ENCODE measurements at regions not wholly inside any gene's neighbourhood (a gene's known extent, or its start where the extent isn't known, plus 50 kb on each side); places are given as distances from the start of the nearest gene placed in this dataset.

DNA sequence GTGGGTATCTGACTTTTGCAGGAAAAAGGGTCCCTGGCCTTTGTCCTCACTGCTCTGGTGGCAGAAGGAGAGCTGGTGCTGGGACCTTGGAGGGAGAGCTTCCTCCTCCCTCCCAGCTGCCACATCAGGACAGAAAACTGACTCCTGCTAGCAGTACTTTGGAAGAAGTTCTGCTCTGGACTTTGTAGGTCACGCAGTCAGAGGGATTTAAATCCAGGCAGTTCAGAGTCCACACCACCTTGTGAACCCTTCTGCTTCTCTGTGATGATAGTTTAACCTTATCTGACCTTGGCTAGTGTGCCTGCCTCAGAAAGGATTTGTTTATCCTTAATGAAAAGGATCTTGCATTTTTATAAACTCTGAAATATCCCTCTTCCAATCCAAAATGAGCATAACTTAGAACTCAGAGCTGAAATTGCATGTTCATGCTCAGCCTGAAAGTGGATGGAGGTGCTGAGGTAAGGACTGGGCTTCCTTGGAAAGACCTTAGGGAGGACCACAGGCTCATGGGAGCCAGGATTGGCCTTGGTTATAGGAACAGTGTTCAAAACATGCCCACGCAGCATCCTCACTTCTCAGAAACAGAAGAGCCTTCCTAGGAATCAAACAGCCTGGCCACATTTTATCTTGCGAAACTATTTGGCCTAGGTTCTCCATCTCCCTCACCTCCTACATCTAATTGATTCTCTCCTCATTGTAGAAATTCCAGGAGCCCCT lies 123.9 kb upstream of the SASH1 start:
- TF ChIP-seq, protein P1, sequence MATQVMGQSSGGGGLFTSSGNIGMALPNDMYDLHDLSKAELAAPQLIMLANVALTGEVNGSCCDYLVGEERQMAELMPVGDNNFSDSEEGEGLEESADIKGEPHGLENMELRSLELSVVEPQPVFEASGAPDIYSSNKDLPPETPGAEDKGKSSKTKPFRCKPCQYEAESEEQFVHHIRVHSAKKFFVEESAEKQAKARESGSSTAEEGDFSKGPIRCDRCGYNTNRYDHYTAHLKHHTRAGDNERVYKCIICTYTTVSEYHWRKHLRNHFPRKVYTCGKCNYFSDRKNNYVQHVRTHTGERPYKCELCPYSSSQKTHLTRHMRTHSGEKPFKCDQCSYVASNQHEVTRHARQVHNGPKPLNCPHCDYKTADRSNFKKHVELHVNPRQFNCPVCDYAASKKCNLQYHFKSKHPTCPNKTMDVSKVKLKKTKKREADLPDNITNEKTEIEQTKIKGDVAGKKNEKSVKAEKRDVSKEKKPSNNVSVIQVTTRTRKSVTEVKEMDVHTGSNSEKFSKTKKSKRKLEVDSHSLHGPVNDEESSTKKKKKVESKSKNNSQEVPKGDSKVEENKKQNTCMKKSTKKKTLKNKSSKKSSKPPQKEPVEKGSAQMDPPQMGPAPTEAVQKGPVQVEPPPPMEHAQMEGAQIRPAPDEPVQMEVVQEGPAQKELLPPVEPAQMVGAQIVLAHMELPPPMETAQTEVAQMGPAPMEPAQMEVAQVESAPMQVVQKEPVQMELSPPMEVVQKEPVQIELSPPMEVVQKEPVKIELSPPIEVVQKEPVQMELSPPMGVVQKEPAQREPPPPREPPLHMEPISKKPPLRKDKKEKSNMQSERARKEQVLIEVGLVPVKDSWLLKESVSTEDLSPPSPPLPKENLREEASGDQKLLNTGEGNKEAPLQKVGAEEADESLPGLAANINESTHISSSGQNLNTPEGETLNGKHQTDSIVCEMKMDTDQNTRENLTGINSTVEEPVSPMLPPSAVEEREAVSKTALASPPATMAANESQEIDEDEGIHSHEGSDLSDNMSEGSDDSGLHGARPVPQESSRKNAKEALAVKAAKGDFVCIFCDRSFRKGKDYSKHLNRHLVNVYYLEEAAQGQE (IDR thresholded peaks at IDR 0.05; ENCODE audit: low read depth): no peak
- no peak for TF ChIP-seq ZBTB7A (IDR thresholded peaks at IDR 0.05; ENCODE audit: low read depth)
- TF ChIP-seq EP300 (IDR thresholded peaks at IDR 0.05; ENCODE audit: borderline replicate concordance): no peak
- no peak for TF ChIP-seq RAD21 (IDR thresholded peaks at IDR 0.05; ENCODE audit: low read depth)
- no peak for TF ChIP-seq EGR1 (IDR thresholded peaks at IDR 0.05)
- TF ChIP-seq CREB1 (IDR thresholded peaks at IDR 0.05; ENCODE audit: low read depth): no peak

DNA sequence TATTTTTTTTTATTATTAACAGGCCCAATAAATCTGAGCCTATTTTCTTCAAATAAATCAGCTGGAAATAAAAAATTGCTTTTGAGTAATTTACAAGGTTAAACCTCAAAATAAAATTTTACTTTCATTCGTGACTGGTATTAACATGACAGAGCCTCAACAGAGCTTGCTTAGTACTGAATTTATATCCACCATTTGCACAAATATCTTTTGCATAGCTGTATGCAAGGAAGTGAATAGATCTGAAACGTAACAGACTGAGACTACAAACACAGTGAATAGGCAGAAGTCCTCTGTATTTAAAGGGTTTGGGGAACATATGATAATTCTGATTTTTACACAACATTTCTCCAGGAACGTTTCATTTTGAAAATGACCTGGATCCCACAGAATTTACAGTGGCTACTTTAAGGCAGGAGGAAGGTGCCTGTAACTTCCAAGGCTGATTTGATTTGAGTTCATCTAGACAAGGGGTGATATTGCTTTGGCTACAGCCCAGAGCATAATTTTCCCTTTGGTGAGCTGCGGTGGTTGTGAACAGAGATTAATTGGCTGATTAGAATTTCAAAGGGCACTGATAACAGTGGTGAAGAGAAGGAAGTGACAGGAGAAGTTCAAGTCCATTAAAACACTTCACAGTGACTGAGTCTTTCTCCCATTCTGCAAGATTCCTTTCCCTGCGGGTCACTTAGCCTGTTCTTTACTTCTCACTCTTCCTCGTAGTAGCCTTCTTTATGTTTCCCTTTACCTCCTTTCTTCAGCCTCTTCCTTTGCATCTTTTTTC lies 121.2 kb upstream of the SASH1 start:
- TF ChIP-seq TEAD4 (IDR thresholded peaks at IDR 0.05) (no peak), NFIC (IDR thresholded peaks at IDR 0.05) (no peak)

DNA sequence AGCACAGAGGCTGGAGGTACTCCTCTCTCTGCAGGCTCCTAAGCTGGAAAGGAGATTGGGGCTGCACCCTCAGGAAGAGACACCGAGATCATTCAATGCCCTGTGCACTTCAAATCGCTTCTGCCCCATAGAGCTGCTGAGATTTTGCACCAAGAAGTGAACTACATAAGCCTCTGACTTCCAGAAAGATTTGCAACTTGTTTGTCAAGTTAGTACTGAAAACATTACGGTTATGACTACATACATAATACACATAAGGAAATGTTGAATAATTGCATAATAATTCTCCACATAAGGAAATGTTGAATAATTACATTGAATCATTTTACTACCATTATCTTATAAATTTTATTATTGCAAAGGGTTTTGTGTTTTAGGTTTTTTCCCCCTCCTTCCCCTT lies 120.3 kb upstream of the SASH1 start:
- no peak for TF ChIP-seq EP300 (IDR thresholded peaks at IDR 0.05; ENCODE audit: borderline replicate concordance)
- no peak for TF ChIP-seq TCF12 (IDR thresholded peaks at IDR 0.05; ENCODE audit: low read depth)
- no peak for TF ChIP-seq FOXM1 (IDR thresholded peaks at IDR 0.05; ENCODE audit: borderline replicate concordance, low read depth)
- TF ChIP-seq NFIC (IDR thresholded peaks at IDR 0.05): no peak
- TF ChIP-seq, protein P2, sequence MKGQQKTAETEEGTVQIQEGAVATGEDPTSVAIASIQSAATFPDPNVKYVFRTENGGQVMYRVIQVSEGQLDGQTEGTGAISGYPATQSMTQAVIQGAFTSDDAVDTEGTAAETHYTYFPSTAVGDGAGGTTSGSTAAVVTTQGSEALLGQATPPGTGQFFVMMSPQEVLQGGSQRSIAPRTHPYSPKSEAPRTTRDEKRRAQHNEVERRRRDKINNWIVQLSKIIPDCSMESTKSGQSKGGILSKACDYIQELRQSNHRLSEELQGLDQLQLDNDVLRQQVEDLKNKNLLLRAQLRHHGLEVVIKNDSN (IDR thresholded peaks at IDR 0.05): no peak
- no peak for TF ChIP-seq RAD21 (IDR thresholded peaks at IDR 0.05; ENCODE audit: low read depth)
- no peak for TF ChIP-seq CREB1 (IDR thresholded peaks at IDR 0.05; ENCODE audit: low read depth)
- TF ChIP-seq CEBPB (IDR thresholded peaks at IDR 0.05): no peak
- no peak for TF ChIP-seq TEAD4 (IDR thresholded peaks at IDR 0.05)
- no peak for TF ChIP-seq TAF1 (IDR thresholded peaks at IDR 0.05; ENCODE audit: low read depth)
- TF ChIP-seq ZBTB7A (IDR thresholded peaks at IDR 0.05; ENCODE audit: low read depth): no peak
- TF ChIP-seq EGR1 (IDR thresholded peaks at IDR 0.05): no peak
- no peak for TF ChIP-seq YY1 (IDR thresholded peaks at IDR 0.05; ENCODE audit: low read depth)
- TF ChIP-seq, protein P3, sequence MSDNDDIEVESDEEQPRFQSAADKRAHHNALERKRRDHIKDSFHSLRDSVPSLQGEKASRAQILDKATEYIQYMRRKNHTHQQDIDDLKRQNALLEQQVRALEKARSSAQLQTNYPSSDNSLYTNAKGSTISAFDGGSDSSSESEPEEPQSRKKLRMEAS (IDR thresholded peaks at IDR 0.05): no peak

DNA sequence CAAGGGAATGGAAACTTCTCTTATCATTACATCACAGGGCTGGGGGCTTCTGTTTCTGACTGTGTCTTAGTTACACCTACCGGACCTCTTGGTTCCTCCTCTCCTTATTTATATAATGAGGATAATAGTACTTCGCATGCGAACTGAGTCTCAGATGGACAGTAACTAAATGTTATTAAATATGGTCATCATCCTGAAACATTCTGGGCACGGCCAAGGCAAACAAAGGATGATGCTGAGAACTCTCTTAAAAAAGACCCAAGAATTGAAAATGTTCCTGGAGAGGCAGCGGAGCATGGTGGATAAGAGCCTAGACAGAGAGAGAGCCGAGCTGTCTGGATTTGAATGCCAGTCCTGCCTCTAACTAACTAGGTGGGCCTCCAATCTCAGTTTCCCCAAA lies 119.8 kb upstream of the SASH1 start:
- TF ChIP-seq TAF1 (IDR thresholded peaks at IDR 0.05; ENCODE audit: low read depth) (no peak), FOXM1 (IDR thresholded peaks at IDR 0.05; ENCODE audit: borderline replicate concordance, low read depth) (no peak)
- TF ChIP-seq, protein P1 (IDR thresholded peaks at IDR 0.05; ENCODE audit: low read depth): no peak
- TF ChIP-seq, protein P3 (IDR thresholded peaks at IDR 0.05): no peak

DNA sequence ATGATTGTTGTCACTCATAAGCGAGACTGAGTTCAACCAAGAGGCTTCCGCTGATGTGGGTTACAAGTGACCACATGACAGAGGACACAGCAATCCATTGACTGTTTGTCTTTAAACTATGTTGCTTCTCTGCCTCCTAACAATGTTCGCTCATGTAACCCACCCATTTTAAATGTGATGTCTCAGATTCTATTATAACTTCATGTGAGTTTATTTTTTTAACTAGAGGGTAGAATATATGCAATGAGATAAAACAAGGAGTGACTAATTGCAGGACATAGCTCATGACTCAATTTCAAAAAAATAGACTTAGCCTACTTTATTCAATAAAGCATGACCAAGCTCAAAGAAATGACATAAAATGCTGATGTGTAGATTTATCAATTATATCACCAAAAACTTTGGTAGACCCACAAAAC lies 119.2 kb upstream of the SASH1 start:
- TF ChIP-seq NFIC (IDR thresholded peaks at IDR 0.05) (no peak), FOXM1 (IDR thresholded peaks at IDR 0.05; ENCODE audit: borderline replicate concordance, low read depth) (no peak), CEBPB (IDR thresholded peaks at IDR 0.05) (no peak), TCF12 (IDR thresholded peaks at IDR 0.05; ENCODE audit: low read depth) (no peak), TEAD4 (IDR thresholded peaks at IDR 0.05) (no peak), RAD21 (IDR thresholded peaks at IDR 0.05; ENCODE audit: low read depth) (no peak), CREB1 (IDR thresholded peaks at IDR 0.05; ENCODE audit: low read depth) (no peak)
- TF ChIP-seq, protein P3 (IDR thresholded peaks at IDR 0.05): no peak

DNA sequence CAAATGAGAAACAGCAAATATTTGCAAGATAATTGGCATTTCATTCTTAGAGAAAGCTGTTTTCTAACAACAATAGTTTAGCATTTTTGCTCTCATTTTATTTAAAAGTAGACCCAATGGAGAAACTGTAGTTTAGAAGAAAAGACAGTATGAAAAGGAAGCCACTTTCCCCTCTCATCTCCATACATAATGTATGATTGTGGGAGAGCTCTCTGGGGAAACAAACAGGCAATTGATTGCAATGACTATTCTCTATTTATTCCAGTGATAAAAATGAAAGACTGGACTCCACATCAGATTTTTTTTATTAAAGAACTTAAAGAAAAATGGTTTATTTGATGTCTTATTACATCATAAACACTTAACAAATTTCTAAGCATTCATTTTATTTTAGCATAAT lies 116.8 kb upstream of the SASH1 start:
- TF ChIP-seq TEAD4 (IDR thresholded peaks at IDR 0.05) (no peak), FOXM1 (IDR thresholded peaks at IDR 0.05; ENCODE audit: borderline replicate concordance, low read depth) (no peak), ZBTB7A (IDR thresholded peaks at IDR 0.05; ENCODE audit: low read depth) (no peak), TCF12 (IDR thresholded peaks at IDR 0.05; ENCODE audit: low read depth) (no peak), RAD21 (IDR thresholded peaks at IDR 0.05; ENCODE audit: low read depth) (no peak), TAF1 (IDR thresholded peaks at IDR 0.05; ENCODE audit: low read depth) (no peak), EP300 (IDR thresholded peaks at IDR 0.05; ENCODE audit: borderline replicate concordance) (no peak), EGR1 (IDR thresholded peaks at IDR 0.05) (no peak), CEBPB (IDR thresholded peaks at IDR 0.05) (no peak), CREB1 (IDR thresholded peaks at IDR 0.05; ENCODE audit: low read depth) (no peak), YY1 (IDR thresholded peaks at IDR 0.05; ENCODE audit: low read depth) (no peak), NFIC (IDR thresholded peaks at IDR 0.05) (no peak)
- TF ChIP-seq, protein P3 (IDR thresholded peaks at IDR 0.05): no peak
- TF ChIP-seq, protein P1 (IDR thresholded peaks at IDR 0.05; ENCODE audit: low read depth): no peak
- TF ChIP-seq, protein P2 (IDR thresholded peaks at IDR 0.05): no peak

Measured in Ishikawa (cell line).